ENCODE measurements at regions not wholly inside any gene's neighbourhood (a gene's known extent, or its start where the extent isn't known, plus 50 kb on each side); places are given as distances from the start of the nearest gene placed in this dataset.
"Not testable (repeated sequence)": the region's sequence is repeated elsewhere in the genome, so short reads cannot be mapped to it uniquely, and the experiment has no call there.

GRCh38 chr7:34333925-34334324 lies 324.1 kb upstream of the NPSR1 start:
- DNase-seq: no peak

GRCh38 chr7:34337163-34337562 lies 320.9 kb upstream of the NPSR1 start:
- DNase-seq: no peak

- no peak for DNase-seq
Measured at GRCh38 chr7:34338961-34339526, 319.0 kb upstream of the NPSR1 start.

- no peak for DNase-seq
Measured at GRCh38 chr7:34341326-34341725, 316.7 kb upstream of the NPSR1 start.

GRCh38 chr7:34342387-34342786 lies 315.6 kb upstream of the NPSR1 start:
- DNase-seq: no peak

- no peak for DNase-seq
Measured at GRCh38 chr7:34343667-34344066, 314.4 kb upstream of the NPSR1 start.

GRCh38 chr7:34354011-34354410 lies 304.0 kb upstream of the NPSR1 start:
- no peak for DNase-seq

- no peak for DNase-seq
Measured at GRCh38 chr7:34354899-34355298, 303.1 kb upstream of the NPSR1 start.

- no peak for DNase-seq
Measured at GRCh38 chr7:34357068-34357467, 300.9 kb upstream of the NPSR1 start.

- DNase-seq: no peak
Measured at GRCh38 chr7:34357946-34358345, 300.1 kb upstream of the NPSR1 start.

GRCh38 chr7:34358578-34358977 lies 299.4 kb upstream of the NPSR1 start:
- not testable (repeated sequence) for DNase-seq

GRCh38 chr7:34361663-34362250 lies 296.3 kb upstream of the NPSR1 start:
- no peak for DNase-seq

- DNase-seq: no peak
Measured at GRCh38 chr7:34362621-34363020, 295.4 kb upstream of the NPSR1 start.

GRCh38 chr7:34364130-34364529 lies 293.9 kb upstream of the NPSR1 start:
- no peak for DNase-seq

- DNase-seq: no peak
Measured at GRCh38 chr7:34365011-34365410, 293.0 kb upstream of the NPSR1 start.

- DNase-seq: no peak
Measured at GRCh38 chr7:34365611-34366010, 292.4 kb upstream of the NPSR1 start.

- no peak for DNase-seq
Measured at GRCh38 chr7:34371922-34372321, 286.1 kb upstream of the NPSR1 start.

GRCh38 chr7:34373940-34374339 lies 284.1 kb upstream of the NPSR1 start:
- no peak for DNase-seq

- no peak for DNase-seq
Measured at GRCh38 chr7:34382166-34382893, 275.7 kb upstream of the NPSR1 start.

GRCh38 chr7:34385384-34385783 lies 272.6 kb upstream of the NPSR1 start:
- DNase-seq: no peak

GRCh38 chr7:34389332-34390078 lies 268.5 kb upstream of the NPSR1 start:
- no peak for DNase-seq

- DNase-seq: no peak
Measured at GRCh38 chr7:34390103-34390502, 267.9 kb upstream of the NPSR1 start.

GRCh38 chr7:34392972-34393371 lies 265.0 kb upstream of the NPSR1 start:
- DNase-seq: no peak
